CD4-positive, alpha-beta T cell treated with Interferon gamma for 1 hour (primary cell): ENCODE measurements at regions not wholly inside any gene's neighbourhood (a gene's known extent, or its start where the extent isn't known, plus 50 kb on each side); places are given as distances from the start of the nearest gene placed in this dataset.

ENCODE experiments used
- DNase-seq: peaks from one replicate; pipeline ENCODE4 v3.0.0-alpha.2; 2020

DNA sequence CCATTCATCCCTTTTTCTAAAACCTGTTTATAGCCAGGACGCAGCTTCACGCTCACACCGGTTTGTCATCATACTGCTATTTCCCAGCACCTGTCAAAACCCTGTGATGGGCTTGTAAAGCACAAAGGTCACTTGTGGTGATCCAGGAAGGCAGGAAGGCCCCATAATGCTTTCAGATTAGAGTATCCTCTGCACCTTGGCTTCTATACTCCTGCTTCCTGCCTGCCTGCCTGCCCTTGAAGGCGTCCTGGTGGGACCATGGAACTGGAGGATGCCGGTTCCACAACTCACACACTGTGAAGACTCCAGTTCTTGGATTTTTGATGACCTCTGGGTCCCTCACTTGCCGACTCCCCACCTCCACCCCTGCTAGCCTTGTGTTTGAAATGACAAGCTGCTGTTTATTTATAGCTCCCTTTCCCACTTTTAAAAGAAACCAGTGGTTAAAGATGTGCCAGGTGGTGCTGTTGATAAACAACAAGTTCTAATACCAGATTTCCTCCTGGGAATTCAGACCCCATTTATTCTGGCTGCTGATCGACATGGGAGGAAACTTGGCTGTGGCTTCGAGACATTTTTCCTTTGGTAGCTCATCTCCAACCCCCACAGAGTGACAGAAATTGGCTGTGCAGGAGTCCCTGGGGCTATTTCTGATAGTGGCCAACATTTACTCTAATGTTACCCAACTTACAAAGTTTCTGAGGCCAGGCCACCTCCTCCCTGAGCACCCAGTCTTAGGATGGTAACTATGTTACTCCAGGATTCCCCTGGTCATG lies 211.5 kb downstream of the KDR start:
- no peak for DNase-seq

GRCh38 chr4:54912155-54912554 lies 213.2 kb downstream of the KDR start:
- no peak for DNase-seq

DNA sequence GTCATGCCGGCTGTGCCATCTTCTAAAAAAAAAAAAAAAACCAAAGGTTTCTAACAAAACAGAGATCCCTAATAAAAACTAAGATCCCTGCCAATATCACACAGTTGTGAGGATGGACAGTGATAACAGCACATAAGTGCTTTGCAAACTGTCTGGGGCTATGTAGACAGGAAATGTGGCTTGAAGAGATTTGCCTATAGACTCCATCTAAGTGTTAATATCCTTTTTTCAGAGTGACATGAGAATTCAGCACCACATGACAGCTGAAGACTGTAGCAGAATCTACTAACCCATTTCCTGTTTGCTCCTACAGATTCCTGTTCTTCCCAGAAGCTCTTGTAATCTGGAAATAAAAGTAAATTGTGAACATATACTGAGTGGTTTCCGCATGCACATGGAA lies 215.4 kb downstream of the KDR start:
- no peak for DNase-seq

- DNase-seq = no peak
Measured at GRCh38 chr4:54908763-54909162, 216.6 kb downstream of the KDR start.

- DNase-seq = no peak
Measured at GRCh38 chr4:54904953-54905352, 220.4 kb downstream of the KDR start.

DNA sequence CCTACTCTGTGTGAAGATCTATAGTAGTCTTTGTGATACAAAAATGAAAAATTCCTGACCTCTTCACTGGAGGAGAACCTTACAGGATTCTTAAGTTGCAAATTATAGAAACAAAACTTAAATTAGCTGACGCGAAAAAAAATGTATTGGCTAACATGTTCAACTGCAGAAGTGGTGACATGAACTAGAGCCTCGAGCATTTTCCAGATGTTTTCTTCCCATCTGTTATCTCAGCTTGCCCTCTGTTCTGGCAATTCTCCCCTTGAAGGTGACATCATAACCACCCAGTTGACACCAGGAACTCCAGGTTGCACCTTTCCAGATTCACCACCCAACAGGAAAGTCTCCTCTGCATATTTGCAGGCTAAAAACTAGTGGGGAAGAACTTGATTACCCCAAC lies 222.4 kb downstream of the KDR start:
- DNase-seq = no peak

DNA sequence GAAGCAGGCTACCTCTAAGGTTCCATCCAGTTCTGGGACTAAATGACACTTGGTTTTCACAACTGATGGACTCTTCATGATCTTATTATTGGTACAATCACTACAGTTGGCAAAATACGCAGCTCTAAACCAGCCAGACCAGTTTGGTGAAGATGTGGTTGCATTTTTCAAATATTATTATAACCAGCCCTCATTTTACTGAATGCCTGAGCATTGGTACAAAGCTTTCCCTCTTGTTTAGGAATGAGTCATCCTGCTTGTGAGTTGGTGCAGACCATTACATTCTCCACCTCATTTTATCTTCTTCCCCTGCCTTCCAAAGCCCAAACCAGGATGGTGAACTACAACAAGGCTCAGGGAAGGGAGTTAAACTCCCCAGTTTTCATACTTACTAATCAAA lies 223.1 kb downstream of the KDR start:
- DNase-seq = no peak

GRCh38 chr4:54901202-54901601 lies 224.2 kb downstream of the KDR start:
- no peak for DNase-seq

GRCh38 chr4:54898656-54899340 lies 226.6 kb downstream of the KDR start:
- DNase-seq = no peak

- DNase-seq = no peak
Measured at GRCh38 chr4:54898056-54898562, 227.3 kb downstream of the KDR start.

DNA sequence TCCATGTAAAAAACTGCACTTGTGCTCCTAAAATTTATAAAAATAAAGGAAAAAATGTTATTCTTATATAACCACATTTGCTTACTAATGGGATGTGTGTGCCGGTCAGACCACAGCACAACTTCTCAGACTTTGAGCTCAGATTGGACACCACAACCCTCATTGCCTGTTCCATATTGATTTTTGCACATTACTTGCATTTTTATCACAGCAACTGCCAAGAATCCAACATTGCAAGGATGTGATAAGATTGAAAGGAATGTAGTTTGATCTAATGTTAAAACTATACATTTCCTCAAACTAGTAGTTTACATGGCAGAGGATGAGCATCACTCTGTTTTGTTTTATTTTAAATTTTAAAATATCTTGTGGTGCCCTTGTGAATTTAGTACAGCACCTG lies 227.8 kb downstream of the KDR start:
- DNase-seq = no peak

- DNase-seq = no peak
Measured at GRCh38 chr4:54882616-54883015, 224.9 kb downstream of the KIT start.

GRCh38 chr4:54879576-54879975 lies 221.8 kb downstream of the KIT start:
- no peak for DNase-seq

DNA sequence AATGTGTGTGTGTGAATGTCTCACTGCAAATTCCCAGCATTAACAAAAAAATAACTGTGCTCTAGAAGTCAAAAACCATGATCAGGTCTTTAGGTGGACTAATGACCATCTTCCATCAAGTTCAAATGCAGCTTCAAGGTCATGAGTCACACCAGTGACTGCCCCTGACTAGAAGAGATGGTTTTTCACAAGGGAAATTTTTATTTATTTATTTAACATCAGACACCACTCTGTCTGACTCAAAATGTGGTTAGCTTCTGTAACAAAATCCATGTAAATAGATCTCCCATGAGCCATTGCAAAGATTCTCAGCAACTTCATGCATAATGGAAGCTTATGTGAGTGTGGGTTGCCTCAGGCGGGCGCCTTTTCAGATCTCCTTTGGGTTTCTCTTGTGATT lies 219.2 kb downstream of the KIT start:
- DNase-seq = no peak

DNA sequence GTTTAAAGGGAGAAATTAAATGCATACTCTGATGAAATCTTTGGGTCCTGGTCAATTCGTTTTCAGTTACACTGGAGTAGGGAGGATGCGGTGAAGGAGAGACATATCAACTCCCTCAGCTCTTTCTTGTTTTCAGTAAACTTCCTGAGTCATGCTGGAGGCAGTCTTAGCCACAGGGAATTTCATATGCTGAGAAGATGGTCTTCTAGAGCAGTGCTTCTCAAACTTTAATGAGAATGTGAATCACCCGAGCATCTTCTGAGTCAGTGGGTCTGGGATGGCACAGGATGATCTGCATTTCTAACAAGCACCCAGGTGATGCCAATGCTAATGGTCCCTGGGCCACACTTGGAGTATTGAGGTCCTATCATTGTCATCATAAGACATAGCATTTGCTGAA lies 214.5 kb downstream of the KIT start:
- no peak for DNase-seq

DNA sequence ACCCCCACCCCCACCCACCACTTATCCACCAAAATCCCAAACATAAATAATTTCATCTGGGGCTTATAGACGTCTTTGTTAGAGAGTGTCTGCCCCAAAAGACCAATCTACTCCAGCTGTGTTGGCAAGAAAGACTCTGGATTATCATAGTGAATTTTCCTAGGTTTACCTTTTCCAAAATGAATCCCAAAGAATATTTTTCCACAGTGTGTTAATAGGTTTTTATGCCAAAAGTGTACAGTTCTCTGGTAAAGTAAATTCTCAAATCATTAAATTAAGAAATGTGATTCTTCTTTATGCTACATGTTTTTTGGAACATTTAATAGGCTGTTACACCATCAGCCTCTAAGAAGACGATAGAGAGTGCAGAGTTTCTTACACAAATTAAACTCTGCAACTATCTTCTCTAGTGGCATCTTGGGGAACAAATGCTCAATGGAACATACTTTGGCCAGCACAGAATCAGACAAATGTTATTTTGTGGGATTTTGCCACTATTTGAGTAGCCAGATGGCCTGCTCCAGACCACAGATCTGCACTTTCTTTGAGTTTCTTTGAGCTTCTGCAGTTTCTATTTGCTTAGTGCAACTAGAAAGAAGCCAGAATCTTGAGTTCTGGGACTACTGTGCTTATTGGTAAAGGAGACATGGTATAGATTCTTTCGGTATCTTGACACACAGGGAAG lies 206.0 kb downstream of the KIT start:
- no peak for DNase-seq

DNA sequence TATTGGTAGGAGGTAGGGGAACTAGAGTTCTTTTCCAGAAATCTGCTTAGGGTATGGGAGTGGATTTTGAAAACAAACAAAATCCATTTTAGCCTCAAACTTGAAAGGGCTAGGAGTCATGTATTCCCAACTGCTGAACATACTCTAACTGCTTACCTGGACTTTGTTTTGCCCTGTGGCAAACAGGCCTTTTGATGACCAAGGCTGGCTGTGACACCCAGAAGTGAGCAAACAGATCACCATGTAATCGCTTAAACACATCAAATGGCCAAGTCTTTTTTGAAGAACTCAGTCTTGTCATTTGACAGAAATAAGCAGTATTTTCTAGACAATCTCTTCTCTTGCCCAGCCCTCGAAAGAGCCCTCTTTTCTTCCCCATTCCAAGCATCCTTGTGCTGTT lies 203.4 kb downstream of the KIT start:
- no peak for DNase-seq

GRCh38 chr4:54855191-54855854 lies 197.6 kb downstream of the KIT start:
- DNase-seq = no peak

GRCh38 chr4:54852602-54853001 lies 194.8 kb downstream of the KIT start:
- DNase-seq = no peak

GRCh38 chr4:54852054-54852453 lies 194.3 kb downstream of the KIT start:
- DNase-seq = no peak

- DNase-seq = no peak
Measured at GRCh38 chr4:54844911-54845310, 187.2 kb downstream of the KIT start.

GRCh38 chr4:54843946-54844345 lies 186.2 kb downstream of the KIT start:
- no peak for DNase-seq

GRCh38 chr4:54843106-54843505 lies 185.3 kb downstream of the KIT start:
- no peak for DNase-seq
